ENCODE measurements at regions not wholly inside any gene's neighbourhood (a gene's known extent, or its start where the extent isn't known, plus 50 kb on each side); places are given as distances from the start of the nearest gene placed in this dataset.

DNA sequence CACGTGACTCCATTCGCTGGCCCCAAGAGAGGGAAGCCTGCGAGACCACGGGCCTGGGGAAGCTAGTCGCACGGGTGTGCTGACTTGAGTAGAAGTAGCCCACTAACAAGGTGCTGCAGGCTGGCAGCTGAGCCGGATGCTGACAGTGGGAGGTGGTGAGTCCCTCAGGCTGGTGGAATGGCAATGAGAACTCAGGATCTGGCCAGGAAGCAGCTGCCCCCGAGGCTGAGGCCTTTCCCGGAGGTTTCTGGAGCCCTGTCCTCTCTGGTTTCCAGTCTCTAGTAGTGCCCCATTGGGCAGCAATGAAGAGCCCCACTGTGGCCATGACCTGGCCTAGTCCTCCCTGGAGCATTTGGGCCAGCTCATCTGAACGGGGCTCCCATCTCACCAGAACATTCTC is 366.7 kb upstream of the IRX4 start:
- no peaks in the 10 kb centered on the region for H3K23me2 ChIP-seq (ENCODE audit: low read depth, low read length)
- no peak overlapping the region for H3K9ac ChIP-seq (replicated peaks in 1 of 4; ENCODE audit: extremely low read depth in 1 of 4, low read depth in 3 of 4, low read length in 3 of 4)
- no peaks in the 10 kb centered on the region for H3K79me1 ChIP-seq (ENCODE audit: low read depth, low read length)
- H3K14ac ChIP-seq (ENCODE audit: insufficient read length): no peak overlapping the region
- no peak overlapping the region for H3K27ac ChIP-seq (ENCODE audit: low read depth, low read length)
- ChIA-PET CTCF (ENCODE audit: partially characterized antibody) (no interaction called here), POLR2A (ENCODE audit: partially characterized antibody) (interaction anchor here (0.6 kb wide), 1 partner anchor 70 kb away, joined by 3 read pairs; no protein-coding TSS in a partner anchor)
- H4K5ac ChIP-seq (ENCODE audit: insufficient read length, low read depth, low read length): no peak overlapping the region
- H3K4me2 ChIP-seq (ENCODE audit: insufficient read depth in 1 of 2, low read depth in 2 of 2, low read length in 2 of 2): no peak overlapping the region
- no peak overlapping the region for H2BK20ac ChIP-seq (ENCODE audit: low read length)
- H2AFZ ChIP-seq (ENCODE audit: low read length): no peak overlapping the region
- no peaks in the 10 kb centered on the region for H4K20me1 ChIP-seq (replicated peaks in 1 of 2; ENCODE audit: control insufficient read depth in 1 of 2, insufficient read depth in 2 of 2, low read length in 2 of 2)
- H3K36me3 ChIP-seq (ENCODE audit: control insufficient read depth in 2 of 4, insufficient read depth in 4 of 4, low read length in 3 of 4): no peaks in the 10 kb centered on the region
- H3K23ac ChIP-seq (ENCODE audit: insufficient read length): no peak overlapping the region
- FAIRE-seq (no peak), DNase-seq (ENCODE audit: low read depth in 1 of 2, low spot score in 2 of 2) (no peak)
- no peaks in the 10 kb centered on the region for H3K27me3 ChIP-seq (replicated peaks in 1 of 4; ENCODE audit: control insufficient read depth in 3 of 4, extremely low read depth in 1 of 4, insufficient read depth in 3 of 4, low read length in 3 of 4)
- H2AK5ac ChIP-seq (ENCODE audit: low read depth, low read length): no peak overlapping the region
- no peaks in the 10 kb centered on the region for H3K79me2 ChIP-seq (ENCODE audit: control insufficient read depth in 1 of 2, insufficient read depth in 2 of 2, low read length in 2 of 2)
- H3K4ac ChIP-seq (replicated peaks; ENCODE audit: insufficient read length, low read depth, low read length): no peak overlapping the region
- no peak overlapping the region for H4K8ac ChIP-seq (ENCODE audit: extremely low read depth, insufficient read depth, low read length)
- no peak overlapping the region for H3K4me3 ChIP-seq (ENCODE audit: extremely low read depth in 1 of 4, insufficient read depth in 2 of 4, low read depth in 3 of 4, low read length in 4 of 4)
- H3K4me1 ChIP-seq (replicated peaks in 1 of 4; ENCODE audit: control insufficient read depth in 3 of 4, insufficient read depth in 4 of 4, low read length in 3 of 4): no peaks in the 10 kb centered on the region
- no peak overlapping the region for H2BK120ac ChIP-seq (replicated peaks; ENCODE audit: low read depth, low read length)
- H3K56ac ChIP-seq (replicated peaks; ENCODE audit: insufficient read length, low read depth, low read length): no peak overlapping the region
- no peak overlapping the region for H2BK12ac ChIP-seq (ENCODE audit: low read depth, low read length)
- peaks cover 4 to 5% of the 10 kb centered on the region in 2 experiments; a peak in 1 of 4 replicates for H3K9me3 ChIP-seq (ENCODE audit: insufficient read depth in 2 of 2, low read depth in 1 of 2, low read length in 1 of 2)
- 99% methylated on average over 10 of the region's 10 CpGs; no CpG with 5 or more reads in 1 of the 2 experiments for WGBS, 2 experiments (ENCODE audit: extremely low coverage in 1 of 2, insufficient coverage in 1 of 2, insufficient read length in 1 of 2, insufficient replicate concordance in 2 of 2, low coverage in 1 of 2, low lambda C conversion rate in 2 of 2, missing lambda C conversion rate in 1 of 2)
- no peak overlapping the region for H2BK5ac ChIP-seq (ENCODE audit: low read depth, low read length)
- no peak overlapping the region for H3K18ac ChIP-seq (ENCODE audit: extremely low read depth, low read length)
- H2BK15ac ChIP-seq (ENCODE audit: low read length): no peak overlapping the region
- H4K91ac ChIP-seq (replicated peaks; ENCODE audit: insufficient read length, low read length): no peak overlapping the region
- TF ChIP-seq GTF2F1 (IDR thresholded peaks at IDR 0.05; ENCODE audit: borderline replicate concordance, low read depth, low read length) (no peak), TEAD4 (IDR thresholded peaks at IDR 0.05; ENCODE audit: low read depth, low read length) (no peak), EZH2 (IDR thresholded peaks at IDR 0.05; ENCODE audit: low read depth, low read length, severe bottlenecking) (no peak), ZNF274 (IDR thresholded peaks at IDR 0.05; ENCODE audit: borderline replicate concordance, extremely low read depth, low read length) (no peak), ATF3 (IDR thresholded peaks at IDR 0.05; ENCODE audit: insufficient read depth, low read depth, low read length) (no peak), RFX5 (IDR thresholded peaks at IDR 0.05; ENCODE audit: borderline replicate concordance, low read depth, low read length) (no peak), GABPA (IDR thresholded peaks at IDR 0.05; ENCODE audit: borderline replicate concordance, insufficient read depth, low read length) (no peak), CBX8 (IDR thresholded peaks at IDR 0.05; ENCODE audit: borderline replicate concordance, low read depth, low read length) (no peak), NANOG (IDR thresholded peaks at IDR 0.05; ENCODE audit: insufficient read depth, low read depth, low read length, poor library complexity, severe bottlenecking) (no peak), YY1 (IDR thresholded peaks at IDR 0.05; ENCODE audit: low read depth, low read length) (no peak), SRF (IDR thresholded peaks at IDR 0.05; ENCODE audit: low read depth, low read length) (no peak), SUZ12 (IDR thresholded peaks at IDR 0.05; ENCODE audit: low read length) (no peak), POLR2AphosphoS5 (IDR thresholded peaks at IDR 0.05; ENCODE audit: low read depth, low read length) (no peak), BRCA1 (IDR thresholded peaks at IDR 0.05; ENCODE audit: low read depth, low read length) (no peak)

Data from H1 (cell line).